NCI-H69 (cell line): ENCODE measurements at regions not wholly inside any gene's neighbourhood (a gene's known extent, or its start where the extent isn't known, plus 50 kb on each side); places are given as distances from the start of the nearest gene placed in this dataset.

Experiments
- DNase-seq: peaks from one replicate; lab custom pipeline; 2025; lab: John Stamatoyannopoulos, UW

DNA sequence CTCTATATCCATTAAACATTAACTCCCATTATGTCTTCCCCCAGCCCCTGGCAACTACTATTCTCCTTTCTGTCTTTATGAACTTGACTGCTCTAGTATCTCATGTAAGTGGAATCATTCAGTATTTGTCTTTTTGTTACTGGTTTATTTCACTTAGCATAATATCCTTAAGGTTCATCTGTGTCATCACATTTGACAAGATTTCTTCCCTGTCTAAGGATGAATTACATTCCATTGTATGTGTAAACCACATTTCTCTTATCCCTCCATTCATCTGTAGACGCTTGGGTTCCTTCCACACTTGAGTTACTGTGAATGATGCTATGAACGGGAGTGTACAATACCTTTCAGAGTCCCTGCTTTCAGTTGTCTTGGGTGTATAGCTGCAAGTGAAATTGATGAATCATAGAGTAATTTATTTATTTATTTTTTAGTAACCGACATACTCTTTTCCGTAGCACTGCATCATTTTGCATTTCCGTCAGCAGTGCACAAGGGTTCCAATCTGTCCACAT, 399.7 kb upstream of the RBFOX1 start:
- DNase-seq: no peak

DNA sequence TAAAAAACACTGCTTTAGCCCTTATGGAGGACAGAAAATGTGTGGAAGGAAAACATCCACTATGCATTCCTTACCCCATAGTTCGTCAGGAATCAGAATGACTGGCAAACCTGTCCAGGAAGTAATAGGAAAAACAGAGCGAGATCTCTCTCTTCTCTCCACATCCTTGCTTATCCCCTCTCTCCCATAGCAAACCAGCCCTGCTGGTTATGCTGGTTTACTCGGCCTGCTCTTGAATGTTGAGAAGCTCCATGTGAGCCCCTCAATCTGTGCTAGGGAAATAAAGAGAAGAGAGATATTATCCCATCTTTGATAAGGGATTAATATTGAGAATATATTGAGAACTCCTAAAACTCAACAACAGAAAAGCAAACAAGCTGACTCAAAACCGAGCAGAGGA, 402.8 kb upstream of the RBFOX1 start:
- no peak for DNase-seq

DNA sequence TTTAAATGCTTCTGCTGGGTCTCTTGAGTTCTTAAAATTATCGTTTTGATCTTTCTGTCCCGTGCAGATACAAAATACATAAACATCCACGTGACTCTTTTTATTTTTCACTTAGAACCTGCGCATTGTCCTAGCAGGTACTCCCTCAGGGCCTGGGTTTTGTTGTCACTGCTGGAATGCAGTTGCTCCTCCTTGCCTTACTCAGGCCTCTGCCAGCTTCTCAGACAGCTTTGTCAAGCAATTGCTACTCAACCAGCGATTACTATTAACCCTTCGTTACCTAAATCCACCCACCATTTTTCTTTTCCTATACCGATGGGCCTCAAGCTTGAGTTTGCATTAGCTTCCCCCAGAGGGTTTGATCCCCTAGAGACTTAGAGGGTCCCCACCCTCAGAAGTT, 405.9 kb upstream of the RBFOX1 start:
- no peak for DNase-seq

DNA sequence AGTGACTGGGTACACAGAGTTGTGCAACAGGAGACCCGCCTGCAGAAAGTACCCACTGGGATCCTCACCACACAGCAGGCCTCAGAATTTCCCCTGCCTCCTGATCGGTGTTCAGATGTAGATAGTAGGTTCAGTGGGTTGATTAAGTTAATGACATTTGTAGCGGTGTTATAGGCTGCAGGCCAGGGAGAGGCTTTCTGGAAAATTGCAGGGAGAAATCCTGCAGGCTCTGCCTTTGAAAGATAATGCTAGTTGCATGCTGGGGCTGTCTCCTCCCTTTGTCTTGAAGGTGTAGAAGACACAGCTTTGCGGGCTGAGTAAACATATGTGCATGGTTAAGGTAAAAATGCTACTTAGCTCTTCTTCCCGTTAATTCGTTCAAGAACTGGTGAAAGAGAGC, 406.3 kb upstream of the RBFOX1 start:
- no peak for DNase-seq

DNA sequence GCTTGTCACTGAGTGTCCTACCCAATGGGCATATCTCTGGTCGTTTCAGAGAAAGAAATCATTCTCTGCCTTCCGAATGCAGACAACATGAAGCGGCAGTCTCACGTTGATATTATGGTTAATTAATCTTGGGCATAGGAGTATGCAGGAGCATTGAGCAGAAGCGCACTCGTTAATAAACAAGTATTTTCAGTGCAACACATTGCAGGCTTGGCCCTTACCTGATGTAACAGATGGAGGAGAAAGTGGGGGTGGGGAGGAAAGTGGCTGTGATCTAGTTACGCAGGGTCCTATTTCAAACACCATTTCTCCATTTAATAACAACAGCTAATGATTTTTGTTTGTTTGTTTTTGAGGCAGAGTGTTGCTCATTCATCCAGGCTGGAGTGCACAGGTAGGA, 414.0 kb upstream of the RBFOX1 start:
- no peak for DNase-seq

DNA sequence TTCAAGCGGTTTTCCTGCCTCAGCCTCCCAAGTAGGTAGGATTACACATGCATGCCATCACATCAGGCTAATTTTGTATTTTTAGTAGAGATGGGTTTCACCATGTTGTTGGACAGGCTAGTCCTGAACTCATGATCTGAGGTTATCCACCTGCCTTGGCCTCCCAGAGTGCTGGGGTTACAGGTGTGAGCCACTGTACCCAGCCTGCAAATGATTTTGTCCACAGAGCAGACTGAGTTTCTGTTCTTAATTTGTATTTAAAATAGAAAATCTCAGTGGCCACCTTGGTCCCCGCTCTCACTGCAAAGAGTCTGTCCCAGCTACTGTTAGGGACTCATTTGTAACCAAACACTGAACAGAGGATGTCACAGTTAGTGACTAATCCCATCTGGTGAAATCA, 415.7 kb upstream of the RBFOX1 start:
- no peak for DNase-seq

DNA sequence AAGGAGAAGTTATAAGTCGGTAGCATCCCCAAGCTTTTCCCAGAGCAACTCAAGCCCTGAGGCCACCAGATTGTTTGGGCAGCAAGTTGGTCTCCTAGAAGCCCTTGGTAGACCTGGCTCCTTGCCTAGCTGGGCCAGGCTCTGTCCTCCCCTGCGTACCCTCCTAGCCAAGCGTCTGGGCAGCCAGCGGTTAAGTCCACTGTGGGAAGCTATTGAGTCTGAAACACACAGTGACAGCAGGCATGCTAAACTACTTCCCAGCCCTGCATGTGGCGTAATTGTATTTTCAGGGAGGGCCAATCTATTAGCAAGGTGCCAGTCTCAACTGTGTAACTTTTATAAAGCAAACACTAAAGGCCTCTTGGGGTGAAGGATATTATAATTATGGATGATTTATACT, 419.1 kb upstream of the RBFOX1 start:
- peak; percentile 64 for DNase-seq

DNA sequence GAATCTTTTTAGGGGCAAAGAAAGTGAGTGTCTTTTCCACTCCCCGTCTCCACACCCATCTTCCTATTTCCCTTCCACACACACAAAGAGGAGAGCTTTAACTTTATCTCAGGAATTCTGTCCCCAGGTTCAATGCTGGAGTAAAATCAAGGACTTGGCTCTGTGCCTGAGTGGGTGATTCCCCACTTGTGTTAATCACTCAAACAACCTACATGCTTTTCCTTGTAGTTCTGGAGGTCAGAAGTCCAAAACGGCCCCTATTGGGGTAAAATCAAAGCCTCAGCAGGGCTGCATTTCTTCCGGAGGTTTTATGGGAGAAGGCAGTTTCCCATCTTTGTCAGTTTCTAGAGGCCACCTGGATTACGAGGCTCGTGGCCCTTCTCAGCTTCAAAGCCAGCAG, 422.3 kb upstream of the RBFOX1 start:
- no peak for DNase-seq

DNA sequence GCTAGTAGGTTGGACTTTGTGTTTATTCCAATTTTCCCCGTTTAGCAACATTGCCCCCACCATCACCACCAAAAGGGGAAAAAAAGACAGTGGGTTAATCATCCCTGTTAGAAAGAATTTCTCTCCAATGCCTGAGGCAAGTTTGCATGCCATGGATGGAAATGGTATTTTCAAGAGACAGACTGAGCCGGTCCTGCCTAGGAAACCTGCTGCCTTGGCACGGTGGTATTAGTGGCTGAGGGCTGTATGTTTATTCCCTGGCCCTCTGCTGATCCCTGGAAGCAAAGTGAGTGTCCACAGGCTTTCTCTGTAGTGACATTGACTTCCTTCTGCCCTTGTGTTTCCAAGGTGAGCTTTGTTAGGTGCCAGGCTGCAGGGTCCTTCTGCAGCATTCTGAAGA, 427.0 kb upstream of the RBFOX1 start:
- no peak for DNase-seq

DNA sequence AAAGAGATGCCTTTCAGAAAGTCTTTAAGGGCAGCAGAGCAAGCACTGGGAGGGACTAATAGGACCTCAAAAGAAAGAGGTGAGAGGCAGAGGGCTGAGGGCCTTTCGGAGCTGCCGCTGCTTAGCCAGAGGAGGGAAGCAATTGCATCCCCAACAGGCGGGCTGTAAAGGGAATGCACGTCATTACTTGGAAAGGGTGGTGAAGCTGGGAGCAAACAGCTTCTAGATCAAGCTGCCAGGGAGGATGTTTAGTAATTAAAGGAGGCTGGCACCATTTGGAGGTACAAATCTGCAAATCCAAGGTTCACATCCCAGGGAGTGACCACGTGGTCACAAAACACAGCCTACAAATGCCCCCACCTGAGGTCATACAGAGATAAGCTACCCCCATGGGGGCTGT, 429.0 kb upstream of the RBFOX1 start:
- no peak for DNase-seq

DNA sequence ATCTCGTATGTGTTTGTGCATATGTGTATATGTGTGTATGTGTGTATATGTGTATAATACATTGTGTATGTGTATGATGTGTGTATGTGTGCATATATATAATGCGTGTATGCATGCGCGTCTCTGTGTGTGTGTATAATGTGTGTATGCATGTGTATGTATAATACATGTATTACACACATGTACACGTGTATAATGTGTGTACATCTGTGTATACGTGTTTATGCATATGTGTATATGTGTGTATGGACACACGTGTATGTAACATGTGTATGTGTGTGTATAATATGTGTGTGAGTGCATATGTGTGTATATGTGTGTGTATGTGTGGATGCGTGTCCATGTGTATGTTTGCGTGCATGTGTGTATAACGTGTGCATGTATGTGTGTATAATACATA, 433.7 kb upstream of the RBFOX1 start:
- DNase-seq: no peak

DNA sequence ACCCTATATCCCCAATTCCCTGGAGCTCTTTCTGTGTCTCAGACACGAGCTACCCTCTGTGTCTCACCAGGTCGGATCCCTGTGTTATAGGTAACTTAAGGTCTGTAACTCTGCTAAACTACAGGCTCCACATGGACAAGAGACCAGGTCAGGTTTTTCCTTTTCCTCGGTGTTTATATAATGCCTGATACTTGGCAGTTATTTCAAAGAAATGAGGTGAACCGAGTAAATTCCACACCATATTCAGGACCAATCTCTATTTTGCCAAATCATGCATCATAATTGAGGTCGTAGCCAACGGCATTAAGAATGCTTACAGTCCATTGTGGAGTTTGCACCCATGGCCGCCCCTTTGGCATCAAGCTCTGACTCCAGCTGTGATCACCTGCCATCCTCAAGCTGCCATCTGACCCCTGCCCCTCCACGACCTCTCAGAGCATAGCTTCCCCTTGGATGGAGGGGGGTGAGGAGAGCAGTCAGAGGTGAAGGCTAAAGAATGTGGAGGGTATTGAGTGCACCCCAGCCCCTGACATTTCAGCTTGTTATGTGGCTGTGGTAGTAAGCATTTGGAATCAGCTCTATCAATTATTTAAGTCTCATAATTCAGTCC, 434.7 kb upstream of the RBFOX1 start:
- no peak for DNase-seq

DNA sequence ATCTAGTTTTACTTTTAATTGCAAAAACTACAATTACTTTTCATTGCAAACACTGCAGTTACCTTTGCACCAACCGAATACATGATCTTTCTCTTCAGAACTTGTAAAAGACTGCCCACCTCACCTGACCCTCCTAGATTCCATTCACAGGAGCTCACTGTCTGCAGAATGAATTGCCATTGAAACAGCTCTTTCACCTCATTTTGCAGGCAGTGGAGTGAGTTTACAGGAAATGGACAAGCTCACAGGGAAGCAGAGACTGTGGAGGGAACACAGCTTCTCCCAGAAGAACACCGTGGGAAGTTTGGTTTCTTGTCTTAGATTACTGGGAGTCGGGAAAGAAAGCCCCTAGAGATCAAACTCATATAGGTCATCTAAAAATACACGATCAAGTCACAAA, 439.7 kb upstream of the RBFOX1 start:
- DNase-seq: no peak

DNA sequence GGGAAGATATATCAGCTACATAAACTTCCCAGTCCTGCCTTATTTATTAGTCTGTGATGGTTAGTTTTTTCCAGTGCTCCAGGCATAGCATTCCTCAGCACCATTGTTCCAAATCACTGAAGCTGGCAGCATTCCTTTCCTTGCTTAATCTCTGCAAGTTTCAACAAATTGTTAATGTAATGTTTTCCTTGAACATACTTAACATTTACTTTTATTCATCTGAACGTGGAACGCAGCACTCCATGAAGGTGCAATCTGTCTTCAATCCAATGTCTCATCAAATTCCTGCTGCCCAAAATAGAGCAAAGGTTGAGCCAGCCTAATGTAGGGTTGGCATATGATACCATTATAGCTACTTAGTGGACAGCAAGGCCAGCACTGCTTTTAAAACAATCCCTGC, 441.1 kb upstream of the RBFOX1 start:
- DNase-seq: no peak

DNA sequence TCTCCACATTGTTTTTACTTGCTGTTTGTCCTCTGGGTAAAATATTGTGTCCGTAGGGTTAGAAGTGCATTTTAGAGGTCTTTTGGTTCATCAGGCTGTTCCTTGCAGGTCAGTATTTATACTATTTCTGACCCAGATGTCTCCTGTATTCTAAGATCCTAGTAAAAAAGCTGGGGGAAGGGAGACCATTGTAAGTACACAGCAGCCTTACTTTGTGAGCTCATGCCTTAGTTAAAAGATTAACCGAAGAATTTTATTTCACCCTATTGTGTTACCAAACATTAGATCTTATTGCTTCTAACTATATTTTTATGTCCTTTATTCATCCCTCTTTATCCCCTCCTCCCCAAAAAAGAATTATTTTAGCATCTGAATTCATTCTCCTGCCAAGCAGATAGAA, 444.1 kb upstream of the RBFOX1 start:
- DNase-seq: no peak

DNA sequence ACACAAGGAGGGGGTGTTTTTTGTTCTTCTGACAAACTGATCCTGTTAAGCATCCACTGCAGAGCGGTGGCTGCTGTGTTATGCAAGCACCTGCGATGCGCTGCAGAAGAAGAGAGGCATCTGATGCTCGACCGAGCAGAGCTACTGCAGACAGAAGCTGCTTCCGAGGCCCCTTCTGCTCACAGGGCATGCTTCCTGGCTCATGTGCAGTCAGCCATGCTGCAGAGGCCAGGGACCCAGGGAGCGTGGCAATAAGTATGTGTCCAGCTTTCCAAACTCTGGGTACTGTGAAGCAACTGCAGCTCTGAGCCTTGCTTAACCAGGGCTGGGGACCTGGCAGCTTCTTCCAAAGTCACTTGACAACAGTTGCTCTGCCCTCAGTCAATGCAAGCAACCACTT, 448.6 kb upstream of the RBFOX1 start:
- no peak for DNase-seq

DNA sequence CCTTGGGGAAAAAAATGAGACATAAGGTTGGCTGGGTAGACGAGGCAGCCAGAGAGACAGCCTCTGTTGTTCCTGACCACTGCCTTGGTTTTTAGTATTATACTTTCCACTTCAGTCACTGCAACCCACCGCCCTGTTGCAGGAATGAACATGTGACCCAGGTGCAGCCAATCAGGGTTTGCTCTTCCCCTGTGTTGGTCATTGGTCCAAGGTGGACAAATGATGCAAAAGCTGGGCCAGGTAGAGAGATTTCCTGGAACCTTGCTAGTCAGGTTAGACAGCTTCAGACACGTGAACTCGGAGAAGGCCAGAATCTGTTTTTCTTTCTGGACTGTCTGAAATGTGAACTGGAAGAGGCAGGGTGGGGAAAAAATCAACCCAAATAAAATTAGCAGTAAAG, 452.4 kb upstream of the RBFOX1 start:
- no peak for DNase-seq

DNA sequence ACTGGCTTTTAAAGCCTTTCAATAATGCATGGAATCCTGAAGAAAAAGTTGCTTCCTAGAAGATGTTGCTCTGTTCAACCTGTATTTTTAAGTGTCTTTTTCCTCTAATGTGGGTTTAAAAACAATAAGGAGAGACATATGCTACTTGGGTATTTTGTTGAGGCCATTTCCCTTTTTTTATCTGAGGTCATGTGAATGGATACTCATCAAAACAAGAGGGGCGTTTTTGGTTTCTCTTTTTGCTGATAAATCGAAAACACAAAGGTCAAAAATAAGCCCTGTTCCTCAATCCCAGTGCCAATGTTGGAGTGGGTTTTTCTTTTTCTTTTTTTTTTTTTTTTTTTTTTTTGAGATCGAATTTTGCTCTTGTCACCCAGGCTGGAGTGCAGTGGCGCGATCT, 468.0 kb upstream of the RBFOX1 start:
- DNase-seq: no peak

DNA sequence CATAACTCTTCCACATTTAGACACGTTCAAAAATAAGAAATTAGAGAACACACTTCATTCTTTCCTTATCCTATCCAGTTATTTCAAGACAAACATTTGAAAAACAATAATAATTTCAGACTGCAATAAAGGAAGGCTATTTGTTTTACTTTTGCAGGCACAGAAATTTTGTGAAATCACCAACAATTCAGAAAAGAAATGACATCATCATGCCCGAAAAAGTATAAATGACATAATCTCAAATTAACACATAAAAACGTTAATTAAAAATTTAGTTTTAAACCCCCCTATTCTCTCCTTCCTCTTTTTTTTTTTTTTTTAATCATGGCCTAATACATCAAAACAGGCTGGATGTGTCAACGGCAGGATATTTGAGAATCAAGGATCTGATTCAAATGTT, 468.4 kb upstream of the RBFOX1 start:
- no peak for DNase-seq

DNA sequence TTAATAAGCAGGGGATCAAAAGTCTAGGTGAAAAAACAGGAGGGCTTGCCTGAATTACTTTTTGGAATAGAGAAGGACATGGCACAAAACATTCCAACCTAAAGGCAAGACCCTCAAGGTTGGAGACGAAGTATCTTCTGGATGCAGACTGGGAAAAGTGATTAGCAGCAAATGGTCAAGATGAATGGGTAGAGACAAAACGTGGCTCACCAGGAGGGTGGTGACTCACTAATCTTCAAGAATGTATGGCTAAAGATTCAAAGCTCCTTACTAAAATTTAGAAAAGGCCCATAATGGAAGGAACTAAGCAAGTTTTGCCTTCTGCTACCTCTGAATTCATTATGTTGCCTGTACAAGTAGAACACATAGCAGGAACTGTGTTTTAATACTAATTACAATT, 469.5 kb upstream of the RBFOX1 start:
- no peak for DNase-seq

DNA sequence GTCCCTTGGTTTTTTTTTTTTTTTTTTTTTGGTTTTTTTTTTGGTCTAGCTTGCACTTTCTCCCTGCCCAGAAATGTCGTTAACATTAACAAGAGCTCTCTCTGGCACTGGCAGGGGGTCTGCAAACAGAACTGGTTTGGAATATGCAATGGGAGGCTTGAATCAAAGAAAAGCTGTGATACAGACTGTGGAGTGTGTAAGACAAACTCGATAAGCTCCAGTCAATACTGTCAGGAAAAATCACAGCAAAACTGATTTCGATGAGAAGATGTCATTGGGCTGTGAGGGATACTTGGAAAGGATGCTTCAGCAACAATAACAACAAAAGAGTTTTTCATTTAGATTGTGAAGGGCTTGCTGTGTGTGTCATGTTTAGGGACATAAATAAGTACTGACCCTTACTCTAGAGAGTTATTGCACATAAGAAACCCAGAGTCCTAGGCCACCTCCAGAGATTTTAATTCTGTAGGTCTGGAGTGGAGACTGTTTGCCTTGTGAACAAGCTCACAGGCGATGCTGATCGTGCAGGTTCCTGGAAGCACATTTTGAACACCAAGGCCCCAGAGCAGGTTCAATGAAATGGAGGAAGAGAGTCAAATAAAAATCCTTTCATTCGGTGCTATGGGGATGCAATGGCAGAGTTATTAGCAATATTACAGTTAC, 470.7 kb upstream of the RBFOX1 start:
- no peak for DNase-seq

DNA sequence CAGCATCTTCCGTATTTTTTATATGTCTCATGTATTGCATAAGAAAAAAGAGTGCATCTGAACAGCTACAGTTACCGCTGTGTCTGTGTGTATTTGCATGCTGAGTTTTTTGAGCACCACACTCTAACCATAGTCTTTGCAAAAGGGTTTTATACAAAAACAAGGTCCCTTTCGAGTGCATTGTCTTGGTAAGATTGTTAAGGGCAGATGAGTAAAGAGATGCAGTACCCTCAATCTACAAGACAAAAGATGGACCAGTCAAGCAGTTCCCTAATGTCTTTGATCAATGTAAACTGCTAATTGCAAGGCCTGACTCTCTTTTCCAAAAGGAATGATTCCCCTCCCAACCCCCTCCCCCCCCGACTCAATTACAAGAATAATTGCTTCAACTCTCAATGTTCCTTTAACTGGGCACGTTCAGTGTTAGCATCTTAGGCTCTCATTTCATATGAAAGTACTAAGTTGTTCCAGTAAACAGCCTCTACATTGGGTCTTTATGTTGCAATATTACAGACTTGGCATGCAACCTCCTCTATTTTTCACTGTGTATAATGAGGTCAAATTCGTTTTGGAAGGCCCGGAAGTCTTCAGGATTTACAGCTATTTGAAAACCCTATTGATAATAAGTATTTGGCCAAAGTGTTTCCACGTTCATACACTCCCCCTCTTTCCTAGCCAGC, 471.4 kb upstream of the RBFOX1 start:
- no peak for DNase-seq

DNA sequence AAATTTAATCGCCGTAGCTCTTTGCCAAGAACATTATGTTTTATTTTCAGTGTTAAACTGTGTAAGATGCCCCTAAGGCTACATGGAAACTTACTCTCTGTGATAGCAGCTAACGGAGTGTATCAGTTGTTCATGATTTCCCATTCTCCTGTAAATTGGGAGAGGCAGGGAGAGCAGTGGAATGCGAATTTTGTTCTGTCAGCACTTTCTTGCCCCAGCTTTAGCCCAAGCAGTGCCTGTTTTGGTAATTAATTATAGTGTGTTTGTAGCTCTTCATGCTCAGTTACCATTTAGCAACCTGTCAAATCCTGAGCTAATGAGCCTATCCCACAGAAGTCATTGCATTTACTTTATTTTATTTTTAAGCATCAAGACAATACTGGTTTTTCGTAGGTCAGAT, 475.1 kb upstream of the RBFOX1 start:
- DNase-seq: no peak

DNA sequence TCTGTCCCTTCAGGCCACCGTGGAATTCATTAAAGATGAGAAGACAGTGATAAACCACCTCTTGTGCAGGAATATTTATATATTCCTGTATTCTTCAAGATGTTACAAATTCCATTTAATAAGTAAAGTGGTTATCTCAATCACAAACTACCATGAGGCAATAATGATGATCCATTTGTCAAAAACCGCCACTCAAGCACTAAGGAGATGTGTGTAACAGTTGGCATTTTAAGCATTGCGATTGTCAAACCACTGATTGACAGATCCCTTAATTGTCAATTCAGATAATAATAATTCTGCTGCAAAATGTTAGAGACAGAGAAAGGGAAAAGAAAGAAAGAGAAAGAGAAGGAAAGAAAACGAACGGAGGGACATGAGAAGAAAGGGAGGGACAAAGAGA, 476.1 kb upstream of the RBFOX1 start:
- no peak for DNase-seq
